ENCODE measurements at regions not wholly inside any gene's neighbourhood (a gene's known extent, or its start where the extent isn't known, plus 50 kb on each side); places are given as distances from the start of the nearest gene placed in this dataset.

DNA sequence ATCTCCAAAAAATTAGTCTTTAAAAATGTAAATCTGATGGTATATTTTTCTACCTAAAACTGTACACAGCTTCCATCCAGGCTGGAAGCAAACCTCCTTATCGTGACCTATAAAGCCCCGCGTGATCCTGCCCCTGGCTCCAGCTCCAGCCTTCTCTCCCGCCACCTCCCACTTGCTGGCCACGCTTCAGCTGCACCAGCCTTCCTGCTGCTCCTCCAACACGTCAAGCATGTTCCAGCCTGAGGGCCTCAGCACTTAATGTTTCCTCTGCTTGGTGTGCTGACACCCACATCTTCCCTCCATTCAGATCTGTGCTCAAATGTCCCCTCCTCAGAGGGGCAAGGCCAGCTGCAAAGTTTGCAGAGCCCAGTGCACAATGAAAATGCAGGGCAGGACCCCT is 123.5 kb upstream of the MAGI3 start:
- no peak for DNase-seq (ENCODE audit: low spot score)

DNA sequence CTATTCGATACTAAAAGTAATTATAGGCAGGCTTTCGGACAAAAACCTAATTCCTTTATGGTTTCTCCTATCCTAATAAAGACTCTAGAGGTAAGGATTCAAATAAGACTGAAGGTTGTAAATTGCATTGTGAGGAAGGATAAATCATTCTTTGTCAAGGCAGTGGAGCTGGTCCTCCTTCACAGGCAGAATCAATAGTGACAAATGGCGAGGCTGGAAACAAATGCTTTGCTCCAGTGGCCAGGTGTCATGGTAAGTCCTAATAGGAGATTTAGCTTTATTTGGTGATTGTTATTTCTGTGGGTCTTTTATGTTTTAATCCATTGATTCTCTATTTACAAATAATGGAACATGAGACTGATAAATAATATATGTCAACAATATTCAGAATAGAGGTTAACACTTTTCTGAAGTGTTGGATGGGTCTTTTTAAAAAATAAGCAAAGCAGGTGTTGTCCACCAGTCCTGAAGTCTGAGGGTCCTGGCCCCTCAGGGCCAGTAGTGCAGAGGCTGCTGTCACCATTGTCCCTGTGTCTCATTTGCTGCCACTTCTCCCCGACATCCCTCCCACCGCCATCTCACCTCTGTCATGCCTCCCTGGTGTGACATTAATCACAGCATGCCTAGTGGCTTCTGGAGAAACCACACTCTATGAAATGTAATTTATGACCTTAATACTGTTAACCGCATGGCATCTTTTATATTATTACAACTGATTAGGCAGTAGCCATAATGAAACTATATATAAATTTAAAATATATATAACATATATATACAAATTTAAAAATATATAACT is 120.9 kb upstream of the MAGI3 start:
- DNase-seq (ENCODE audit: low spot score): no peak

DNA sequence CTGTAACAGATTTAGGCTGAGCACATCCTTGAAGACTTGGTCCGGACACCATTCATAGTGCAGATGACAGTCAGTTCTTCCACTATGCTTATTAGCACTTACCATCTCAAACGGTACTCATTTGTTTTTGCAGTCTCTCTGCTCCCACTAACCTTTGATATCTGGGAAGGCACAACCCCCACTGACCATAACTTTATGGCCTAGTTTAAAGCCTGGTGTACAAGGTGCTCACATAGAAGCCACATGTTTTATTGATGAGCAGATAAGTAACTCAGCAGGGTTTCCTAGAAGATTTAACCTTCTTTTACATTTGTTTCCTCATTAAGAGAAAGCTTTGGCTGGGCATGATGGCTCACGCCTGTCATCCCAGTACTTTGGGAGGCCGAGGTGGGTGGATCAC is 119.3 kb upstream of the MAGI3 start:
- DNase-seq (ENCODE audit: low spot score): no peak

DNA sequence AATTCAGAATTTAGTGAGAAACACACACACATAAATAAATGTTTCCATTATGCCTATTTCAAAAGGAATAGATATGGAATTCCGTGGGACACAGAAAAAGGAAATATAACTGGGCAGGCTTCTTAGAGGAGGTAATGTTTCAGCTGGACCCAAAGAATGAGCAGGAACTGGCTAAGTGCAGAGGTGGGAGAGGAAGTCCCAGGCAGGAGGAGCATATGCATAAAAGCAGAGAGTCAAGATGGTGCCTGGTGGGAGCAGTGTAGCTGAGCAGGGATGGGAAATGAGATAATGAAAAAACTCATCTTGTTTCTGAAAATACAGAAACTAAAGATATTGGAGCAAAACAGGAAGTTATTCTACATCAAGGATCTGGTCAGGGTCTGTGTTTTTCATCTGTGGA is 115.2 kb upstream of the MAGI3 start:
- DNase-seq (ENCODE audit: low spot score): no peak

DNA sequence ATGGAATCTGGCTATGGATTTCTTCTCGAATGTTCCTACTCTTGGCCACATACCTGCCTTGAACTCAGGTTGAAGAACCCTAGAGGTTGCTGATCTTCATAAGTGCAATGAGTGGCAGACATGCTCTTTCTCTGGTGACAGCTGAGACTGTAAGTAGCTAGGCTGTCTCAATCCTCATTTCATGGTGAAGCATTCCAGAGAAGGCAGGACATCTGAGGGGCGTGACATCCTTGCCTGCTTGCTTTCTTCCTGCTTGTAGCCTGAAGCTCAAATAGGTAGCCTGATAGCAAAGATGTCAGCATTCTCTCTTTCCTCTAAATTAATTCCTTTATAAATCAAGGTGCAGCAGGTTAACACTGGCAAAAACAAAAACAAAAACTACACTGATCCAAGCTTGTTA is 114.6 kb upstream of the MAGI3 start:
- DNase-seq (ENCODE audit: low spot score): no peak

DNA sequence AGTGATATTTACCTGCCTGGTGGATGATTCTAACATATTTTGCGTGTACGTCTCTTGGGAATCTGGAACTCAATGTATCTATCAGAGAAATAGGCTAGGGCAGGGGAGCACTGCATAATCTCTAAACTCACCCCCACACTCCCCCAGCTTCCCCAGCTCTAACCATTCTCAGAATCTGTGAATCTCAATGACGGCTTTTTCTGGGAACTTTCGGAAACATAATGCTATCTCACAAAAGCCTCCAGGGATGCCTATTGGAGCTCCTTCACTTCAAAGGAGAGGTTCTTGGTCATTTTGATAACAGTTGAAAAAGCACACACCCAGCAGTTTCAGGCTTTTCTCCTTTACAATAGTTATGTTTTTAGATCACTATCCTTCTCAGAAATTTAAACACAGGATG is 113.8 kb upstream of the MAGI3 start:
- DNase-seq (ENCODE audit: low spot score): no peak

DNA sequence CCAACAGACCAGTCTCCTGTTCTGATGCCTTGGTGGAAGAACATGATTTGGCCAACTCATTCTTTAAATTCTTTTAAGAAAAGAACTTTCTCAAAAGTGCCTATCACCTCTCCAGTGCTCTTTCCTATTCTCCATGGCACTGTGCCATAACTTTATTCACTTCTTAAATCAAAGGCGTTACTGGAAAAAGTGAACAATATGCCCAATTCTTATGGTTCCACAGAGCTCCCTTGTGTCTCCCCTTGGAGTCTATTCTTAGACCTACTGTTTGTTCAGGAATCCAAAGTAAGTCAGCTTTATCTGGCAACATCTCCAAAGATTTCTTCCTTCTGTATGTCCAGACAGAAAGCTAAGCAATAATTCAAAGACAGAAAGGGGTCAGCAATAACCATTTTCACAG is 111.9 kb upstream of the MAGI3 start:
- no peak for DNase-seq (ENCODE audit: low spot score)

DNA sequence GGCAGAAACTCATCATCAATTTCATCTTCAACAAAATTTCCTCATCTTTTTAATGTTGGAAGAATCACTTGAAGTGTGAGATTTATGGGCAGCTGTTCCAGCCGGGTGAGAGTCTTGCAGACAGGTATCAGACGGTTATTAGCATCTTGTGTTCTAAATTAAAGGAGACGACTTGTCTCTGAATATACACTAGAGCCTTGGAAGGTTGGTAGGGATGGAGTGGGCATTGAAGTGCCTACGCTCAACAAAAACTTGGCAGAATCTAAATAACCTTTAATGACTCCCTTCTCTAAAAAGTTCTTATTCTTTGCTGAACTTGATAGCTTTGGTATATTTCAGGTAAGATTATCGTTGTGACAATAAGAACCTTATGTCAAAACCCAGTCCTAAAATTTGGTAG is 111.5 kb upstream of the MAGI3 start:
- DNase-seq (ENCODE audit: low spot score): no peak

DNA sequence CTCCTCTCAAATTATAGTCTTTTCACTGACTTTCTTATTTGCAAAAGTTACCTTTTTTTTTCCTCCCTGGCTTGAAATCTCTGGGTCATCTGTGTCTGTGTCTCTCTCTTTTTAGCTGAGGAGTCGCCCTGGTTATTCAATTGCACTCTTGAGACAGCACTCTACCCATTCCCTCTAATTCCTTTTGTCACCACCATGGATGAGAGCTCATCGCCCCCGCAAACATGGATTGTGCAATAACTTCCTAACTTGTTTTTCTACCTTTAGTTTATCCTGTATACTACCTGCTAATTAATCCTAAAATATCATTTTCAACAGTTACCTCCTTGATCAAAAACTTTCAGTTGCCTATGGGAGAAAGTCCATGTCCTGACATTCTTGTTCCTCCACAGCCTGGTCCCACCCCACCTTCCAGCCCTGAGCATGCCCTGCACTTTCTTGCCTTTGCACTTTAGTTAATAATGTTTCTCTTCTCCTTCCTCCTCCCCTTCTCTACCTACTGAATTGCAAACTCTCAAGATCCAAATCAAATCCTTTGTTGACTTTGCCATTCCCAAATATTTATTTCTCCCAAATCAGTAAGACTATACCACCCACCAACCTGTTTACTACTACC is 110.4 kb upstream of the MAGI3 start:
- no peak for DNase-seq (ENCODE audit: low spot score)

DNA sequence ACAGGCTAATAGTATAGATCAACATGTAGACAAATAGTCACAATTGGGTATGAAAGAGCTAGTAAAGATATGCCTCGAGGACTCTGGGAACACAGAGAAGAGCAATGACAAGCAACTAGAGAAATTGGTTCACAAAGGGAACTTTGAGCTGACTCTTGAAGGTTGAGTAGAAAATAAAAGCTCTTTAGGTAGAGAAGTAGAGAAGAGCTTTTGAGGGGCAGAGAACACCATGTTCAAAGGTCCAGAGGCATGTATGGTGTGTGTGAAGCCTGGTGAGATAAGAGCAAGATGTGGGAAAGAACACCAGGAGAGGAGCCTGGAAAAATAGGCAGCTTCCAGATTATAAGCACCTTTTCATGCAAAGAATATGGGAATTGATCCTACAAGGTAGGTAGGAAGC is 109.7 kb upstream of the MAGI3 start:
- DNase-seq (ENCODE audit: low spot score): no peak

DNA sequence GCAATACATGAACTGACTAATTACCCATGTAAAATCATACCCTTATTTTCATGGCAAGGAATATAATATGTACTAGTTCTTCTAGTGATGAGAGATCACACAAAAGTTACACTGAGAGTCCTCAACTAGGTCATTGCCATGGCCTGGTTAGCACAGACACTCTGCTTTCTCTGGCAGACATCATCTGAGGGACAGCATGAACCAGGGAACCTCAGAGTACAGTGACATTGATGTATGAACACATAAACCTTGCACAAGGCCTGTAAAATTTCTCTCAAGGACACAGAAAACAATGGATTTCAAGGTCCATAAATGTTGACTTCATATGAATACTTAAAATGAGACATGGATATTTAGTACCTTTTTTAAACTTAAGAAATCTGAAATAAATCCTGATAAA is 108.8 kb upstream of the MAGI3 start:
- no peak for DNase-seq (ENCODE audit: low spot score)

DNA sequence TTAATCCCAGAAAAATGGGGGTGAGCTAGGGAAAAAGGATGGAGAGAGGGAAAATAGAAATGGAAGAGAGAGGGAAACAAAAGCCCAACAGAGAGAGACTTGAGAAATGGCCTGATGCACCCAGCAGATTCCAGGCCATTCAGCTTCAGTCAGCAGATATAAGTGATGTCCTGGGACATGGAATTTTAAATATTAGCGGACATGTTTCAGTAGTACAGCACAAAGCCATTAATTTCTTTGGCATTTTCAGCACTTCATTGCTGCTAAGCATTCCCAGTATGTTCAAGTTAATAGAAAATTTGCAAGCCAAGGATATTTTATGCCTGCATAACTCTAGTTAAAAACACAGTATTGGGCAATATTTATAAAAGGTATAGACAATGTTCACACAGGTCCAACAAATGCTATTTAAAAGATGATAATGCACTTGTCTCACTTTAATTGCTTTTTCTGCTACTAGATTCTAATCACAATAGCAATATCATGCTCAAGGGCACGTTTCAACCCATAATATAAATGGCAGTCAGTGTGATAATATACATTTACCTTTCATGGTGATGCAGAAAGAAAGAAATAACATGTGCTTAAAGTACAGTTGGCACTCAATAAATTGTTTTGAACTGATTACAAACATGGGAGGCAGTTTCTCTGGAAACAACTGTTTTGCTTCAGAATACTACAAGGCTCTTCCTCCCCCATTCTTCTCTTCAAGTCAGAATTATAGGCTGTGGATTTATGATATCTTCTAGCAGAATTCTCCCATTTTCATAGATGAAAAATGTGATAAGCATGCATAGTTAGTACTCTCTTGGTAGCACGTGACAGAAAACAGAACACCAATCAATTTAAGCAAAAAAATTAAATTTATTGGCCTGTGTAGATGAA is 108.1 kb upstream of the MAGI3 start:
- no peak for DNase-seq (ENCODE audit: low spot score)

DNA sequence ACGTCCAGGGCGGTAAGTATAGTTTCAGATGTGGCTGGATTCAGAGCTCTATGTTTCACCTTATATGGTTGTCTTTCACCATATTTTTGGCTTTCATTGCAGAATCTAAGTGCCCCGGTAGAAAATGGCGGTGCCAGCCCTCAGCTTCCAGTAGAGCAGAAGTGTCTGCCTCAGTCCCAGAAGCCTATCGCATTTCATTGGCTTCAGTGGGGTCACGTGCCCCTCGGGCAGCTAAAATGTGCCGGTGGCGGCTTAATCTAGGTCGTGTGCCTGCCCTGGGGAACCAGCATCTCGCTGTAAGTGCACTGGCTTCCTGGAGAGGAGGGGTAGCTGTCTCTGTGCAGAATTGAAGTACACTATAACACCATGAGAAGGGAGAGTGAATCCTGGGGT is 107.4 kb upstream of the MAGI3 start:
- no peak for DNase-seq (ENCODE audit: low spot score)

DNA sequence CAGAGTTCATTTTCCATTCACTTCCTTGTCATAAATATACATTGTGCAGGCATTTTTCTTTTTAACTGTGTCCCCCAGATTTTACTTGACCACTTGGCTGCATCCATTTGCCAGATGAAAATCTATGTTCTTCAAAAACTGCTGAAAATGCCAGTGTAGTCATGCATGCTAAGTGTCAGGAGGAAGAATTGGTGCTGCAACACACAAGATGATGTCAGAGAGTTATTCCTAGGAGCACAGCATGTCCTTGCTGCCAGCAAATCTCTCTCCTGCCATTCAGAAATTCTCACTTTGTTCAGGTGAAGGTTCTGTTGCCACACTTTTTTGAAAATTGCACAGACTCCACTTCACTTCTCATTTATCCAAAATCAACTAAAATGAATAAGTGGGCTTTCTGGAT is 106.4 kb upstream of the MAGI3 start:
- no peak for DNase-seq (ENCODE audit: low spot score)

DNA sequence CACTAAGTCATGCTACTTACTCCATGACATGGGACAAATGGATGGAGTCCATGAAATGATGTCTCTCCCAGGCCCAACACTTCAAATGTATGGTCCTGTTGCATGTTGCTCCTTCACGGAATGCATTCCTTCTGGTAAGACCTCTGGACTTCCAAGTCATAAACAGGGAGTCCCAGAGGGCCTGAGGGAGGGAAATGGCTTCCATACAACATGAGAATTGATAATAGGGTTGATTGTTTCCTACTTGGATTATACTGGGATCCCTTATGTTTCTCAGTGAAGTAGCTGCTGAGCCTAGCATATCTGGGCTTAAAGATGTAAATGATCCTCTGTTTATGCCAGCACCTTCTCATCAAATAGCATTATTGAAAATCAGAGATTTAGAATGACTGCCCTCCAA is 104.2 kb upstream of the MAGI3 start:
- DNase-seq (ENCODE audit: low spot score): no peak

DNA sequence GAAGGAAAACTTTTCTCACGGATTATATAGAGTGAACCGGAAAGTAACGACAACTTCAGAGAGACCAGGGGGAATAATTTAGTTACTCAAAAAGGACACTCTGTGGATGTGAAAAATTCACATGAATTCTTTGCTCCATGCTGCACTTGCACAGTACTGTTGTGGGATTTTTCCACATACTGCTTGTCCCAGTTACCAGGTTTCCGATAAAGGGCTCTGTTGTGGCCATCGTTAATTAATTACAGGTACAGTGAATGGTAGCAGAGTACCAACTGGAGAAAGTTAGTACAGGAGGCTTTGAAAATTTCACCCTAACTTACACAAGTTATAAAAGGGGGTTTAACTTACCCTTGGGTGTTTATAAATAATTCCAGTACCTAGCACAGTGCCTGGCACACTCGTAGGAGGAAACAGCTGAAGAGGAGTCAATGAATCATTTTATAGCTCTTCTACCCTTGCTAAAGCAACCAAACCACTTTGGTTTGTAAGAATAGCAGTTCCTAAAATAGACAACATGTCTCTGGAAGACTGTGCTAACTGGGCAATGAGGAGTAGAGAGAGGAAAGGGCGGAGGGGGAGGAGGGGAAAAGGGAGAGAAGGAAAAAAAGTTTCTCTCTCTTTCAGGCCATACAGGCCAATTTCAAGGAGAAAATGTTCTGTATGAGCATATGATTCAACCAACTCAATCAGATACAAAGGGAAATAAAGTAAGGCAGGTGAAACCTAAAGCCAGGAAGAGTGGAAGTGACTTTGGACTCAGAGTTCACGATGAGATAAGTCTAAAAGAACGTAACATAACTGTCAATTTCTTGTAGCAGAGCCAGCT is 98.3 kb upstream of the MAGI3 start:
- no peak for DNase-seq (ENCODE audit: low spot score)

DNA sequence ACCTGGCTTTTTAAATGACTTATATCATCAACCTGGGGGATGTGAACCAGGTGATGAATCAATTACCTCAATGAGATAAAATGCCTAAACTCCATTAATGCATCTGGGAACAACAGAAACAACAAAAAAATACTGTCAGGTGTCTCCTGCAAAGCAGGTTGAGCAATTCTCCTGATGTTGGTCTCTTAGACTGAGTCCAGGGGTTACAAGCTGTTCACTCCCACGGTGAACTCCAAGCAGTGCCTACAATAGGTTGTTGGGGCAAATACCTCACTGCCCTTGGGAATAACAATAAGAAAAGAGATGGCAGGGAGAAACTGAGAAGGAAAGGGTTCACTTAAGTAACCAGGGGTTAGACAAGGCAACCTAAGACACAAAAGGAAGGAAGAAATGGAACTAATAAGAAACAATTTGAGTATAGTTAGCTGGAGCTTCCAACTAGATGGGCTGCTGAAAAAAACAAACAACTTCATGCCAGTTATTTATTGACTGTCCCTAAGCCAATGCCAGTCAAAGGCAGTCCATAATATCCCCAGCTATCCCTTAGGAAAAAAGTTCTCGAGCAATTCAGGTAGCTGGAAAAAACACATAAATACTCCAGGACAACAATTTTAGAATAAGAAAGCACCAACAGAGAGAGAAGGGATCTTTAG is 97.6 kb upstream of the MAGI3 start:
- DNase-seq (ENCODE audit: low spot score): no peak

DNA sequence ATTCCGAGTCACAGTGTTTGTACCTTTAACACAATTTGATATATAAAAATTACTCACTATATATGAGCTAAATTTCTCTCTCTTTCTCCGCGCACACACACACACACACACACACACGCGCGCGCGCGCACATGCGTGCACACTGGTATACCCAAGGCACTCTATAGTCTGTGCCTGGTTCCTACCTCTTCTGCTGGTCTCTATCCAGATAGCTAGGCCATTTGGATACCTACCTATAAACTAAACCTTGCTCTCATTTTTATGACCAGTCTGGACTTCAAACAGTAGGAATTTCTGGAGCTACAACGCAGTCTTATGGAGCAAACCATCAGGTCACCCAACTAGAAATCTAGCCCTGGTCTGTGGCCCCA is 97.1 kb upstream of the MAGI3 start:
- no peak for DNase-seq (ENCODE audit: low spot score)

DNA sequence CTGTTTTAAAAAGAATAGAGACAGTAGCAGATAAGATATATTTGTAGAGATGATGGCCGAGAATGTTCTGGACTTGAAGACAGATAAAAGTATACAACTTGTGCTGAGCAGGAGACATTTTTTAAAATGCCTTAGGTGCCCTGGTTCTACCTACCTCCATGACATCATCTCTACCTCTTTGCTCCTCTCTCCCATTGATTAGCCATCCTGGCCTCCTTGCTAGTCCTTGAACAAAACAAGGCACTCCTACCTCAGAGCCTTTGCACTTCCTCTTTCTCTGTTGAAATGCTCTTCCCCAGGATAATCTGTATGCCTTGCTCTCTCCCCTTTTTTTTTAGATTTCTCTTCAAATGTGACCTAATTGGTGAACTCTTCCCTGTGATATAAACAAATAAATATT is 92.6 kb upstream of the MAGI3 start:
- no peak for DNase-seq (ENCODE audit: low spot score)

DNA sequence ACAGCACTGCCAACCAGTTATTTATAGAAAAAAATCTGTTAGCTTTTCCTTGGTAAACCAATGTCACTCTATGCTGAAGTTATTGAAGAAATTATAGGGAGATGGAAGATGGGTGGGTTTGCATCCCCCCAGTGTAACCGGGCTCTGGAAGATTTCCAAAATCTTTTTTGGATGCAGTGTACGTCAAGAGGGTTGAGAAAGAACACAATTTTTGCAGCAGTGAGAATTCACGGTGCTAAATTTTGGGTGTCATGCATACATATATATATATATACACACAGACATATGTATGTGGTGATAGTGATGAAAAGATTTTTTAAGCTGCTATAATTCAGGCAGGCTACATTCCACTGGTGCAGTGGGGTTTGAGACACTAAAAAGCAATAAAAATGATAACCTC is 91.4 kb upstream of the MAGI3 start:
- no peak for DNase-seq (ENCODE audit: low spot score)

DNA sequence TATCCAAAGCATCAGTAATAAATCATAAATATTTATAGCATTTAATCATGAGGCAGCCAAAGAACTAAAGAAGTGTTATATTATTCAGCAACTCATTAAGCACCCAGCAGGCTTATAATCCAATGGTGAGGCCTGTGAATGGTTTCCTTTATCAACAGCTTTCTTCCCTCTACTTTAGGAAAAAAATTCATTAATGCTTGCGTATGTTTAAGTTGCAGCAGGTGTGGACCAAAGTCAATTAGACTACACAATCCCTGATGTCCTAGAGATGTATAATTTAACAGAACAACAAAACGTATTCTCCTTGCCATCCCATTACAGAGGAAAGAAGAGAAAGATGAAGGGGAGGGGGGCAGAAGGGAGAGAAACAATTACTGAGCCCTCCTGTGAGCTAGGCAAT is 87.7 kb upstream of the MAGI3 start:
- DNase-seq (ENCODE audit: low spot score): no peak

DNA sequence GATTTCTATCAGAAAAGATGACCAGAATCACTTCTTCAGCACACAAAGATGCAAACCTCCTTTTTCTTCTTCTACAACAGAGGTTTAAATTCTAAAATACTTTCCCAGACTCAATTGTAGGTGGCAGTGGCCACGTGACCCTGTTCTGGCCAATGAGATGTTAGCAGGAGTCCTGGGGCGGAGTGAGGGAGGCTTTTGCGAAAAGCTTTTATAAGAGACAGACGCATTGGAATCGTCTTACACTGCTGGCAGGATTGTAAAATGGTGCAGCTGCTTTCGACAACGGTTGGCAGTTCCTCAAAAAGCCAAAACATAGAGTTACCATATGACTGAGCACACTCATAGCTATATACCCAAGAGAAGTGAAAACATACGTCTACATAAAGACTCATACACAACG is 87.0 kb upstream of the MAGI3 start:
- DNase-seq (ENCODE audit: low spot score): no peak

Measured in NAMALWA (cell line).